K562 (cell line): ENCODE measurements at regions not wholly inside any gene's neighbourhood (a gene's known extent, or its start where the extent isn't known, plus 50 kb on each side); places are given as distances from the start of the nearest gene placed in this dataset.

Experiments
- ATAC-seq: fragments of 200-7000 bp; cut with Tn5 transposase; 3 replicates; pipeline ENCODE4 v1.9.1; 2020; ENCODE audit warnings: moderate library complexity
- BruUV-seq: library from RNA; stranded (reverse); fragments of 400-500 nt; replicated peaks from 2 replicates; lab custom pipeline; 2021; lab: Mats Ljungman, UMichigan
- CTCF ChIA-PET: fragments of 300-600 bp; formaldehyde crosslinking; extraction: SDS; loops from one replicate; lab custom pipeline; 2021; ENCODE audit warnings: low intra/inter-chr PET ratio; lab: Yijun Ruan, JAX
- POLR2A ChIA-PET: fragments of 300-600, 350-650 bp; sonication (Branson Sonifier 250); formaldehyde crosslinking; extraction: SDS; loops from one replicate; lab custom pipeline; 2021; ENCODE audit warnings: antibody characterized with exemption, inconsistent platforms; lab: Yijun Ruan, JAX
- DNase-seq, 4 experiments: peaks; one replicate each; pipeline versions ENCODE4 v3.0.0 to v3.0.0-alpha.2; 2011 to 2018; ENCODE audit warnings: low spot score in 3 of 4, mixed read lengths in 3 of 4; ENCODE audit errors: extremely low read depth in 1 of 4
- FAIRE-seq: peaks from 2 replicates; lab custom pipeline; 2011; peaks lifted over from hg19 to GRCh38; lab: Jason Lieb, UNC
- H2AFZ ChIP-seq: 2 replicates; pipeline ENCODE4 v1.6.0; 2011; ENCODE audit warnings: low read depth, low read length, control low read depth, inconsistent platforms
- H3K27ac ChIP-seq: fragments of 200-600 bp; 3 replicates; pipeline ENCODE4 v1.8.0; 2011; ENCODE audit warnings: low read depth, mild to moderate bottlenecking, control low read depth, inconsistent platforms, low read length, moderate library complexity, mixed read lengths; ENCODE audit errors: extremely low read depth
- H3K27me3 ChIP-seq, 2 experiments: fragments of 300-600 bp in 1 of 2; 2 replicates in 1 of 2; 3 replicates in 1 of 2; pipeline versions ENCODE4 v1.6.0 to v1.8.0; 2011; ENCODE audit warnings: inconsistent platforms in 2 of 2, low read length in 2 of 2, mild to moderate bottlenecking in 1 of 2, mixed read lengths in 1 of 2, moderate library complexity in 1 of 2; ENCODE audit not compliant: control insufficient read depth in 2 of 2, insufficient read depth in 2 of 2
- H3K36me3 ChIP-seq: fragments of 300-600 bp; 3 replicates; pipeline ENCODE4 v1.8.0; 2011; ENCODE audit warnings: mild to moderate bottlenecking, low read length, inconsistent platforms; ENCODE audit not compliant: control insufficient read depth, insufficient read depth
- H3K4me1 ChIP-seq, 2 experiments: fragments of 200-600 bp in 1 of 2; replicated peaks in 1 of 2; 2 replicates in 1 of 2; 3 replicates in 1 of 2; pipeline versions ENCODE4 v1.5.1 to v1.8.0; 2011; ENCODE audit warnings: inconsistent platforms in 2 of 2, low read length in 2 of 2, mild to moderate bottlenecking in 1 of 2, mixed read lengths in 1 of 2, moderate library complexity in 1 of 2; ENCODE audit not compliant: control insufficient read depth in 2 of 2, insufficient read depth in 2 of 2
- H3K4me2 ChIP-seq: 2 replicates; pipeline ENCODE4 v1.6.1; 2011; ENCODE audit warnings: low read length, control low read depth, inconsistent platforms, mixed read lengths; ENCODE audit not compliant: insufficient read depth
- H3K4me3 ChIP-seq: fragments of 200-600 bp; sonication (generic), shearing (Covaris generic); 2 replicates; pipeline ENCODE4 v1.5.1; 2016; ENCODE audit warnings: control low read depth, inconsistent platforms
- H3K79me2 ChIP-seq: fragments of 200-600 bp; 3 replicates; pipeline ENCODE4 v1.8.0; 2011; ENCODE audit warnings: low read length, inconsistent platforms; ENCODE audit not compliant: control insufficient read depth, insufficient read depth
- H3K9ac ChIP-seq, 2 experiments: 2 replicates each; pipeline versions ENCODE4 v1.6.0 to v1.6.1; 2011; ENCODE audit warnings: low read depth in 2 of 2, low read length in 2 of 2, control low read depth in 1 of 2, inconsistent platforms in 1 of 2, mild to moderate bottlenecking in 1 of 2, mixed read lengths in 1 of 2; ENCODE audit not compliant: insufficient read depth in 1 of 2
- H3K9me1 ChIP-seq: one replicate; pipeline ENCODE4 v1.6.0; 2011; ENCODE audit warnings: inconsistent platforms, mild to moderate bottlenecking, low read length, moderate library complexity; ENCODE audit not compliant: control insufficient read depth, insufficient read depth
- H3K9me3 ChIP-seq: replicated peaks from 2 replicates; pipeline ENCODE4 v1.5.1; 2011; ENCODE audit warnings: low read depth, low read length, inconsistent platforms; ENCODE audit not compliant: control insufficient read depth, insufficient read depth
- H4K20me1 ChIP-seq: replicated peaks from 2 replicates; pipeline ENCODE4 v1.6.1; 2011; ENCODE audit warnings: low read length, inconsistent platforms, mixed read lengths; ENCODE audit not compliant: control insufficient read depth, insufficient read depth
- HINFP ChIP-seq: fragments of 450-650 bp; conservative IDR thresholded peaks from 2 replicates; pipeline ENCODE4 v1.6.1; 2016; ENCODE audit warnings: missing genetic modification characterization, low read depth, mild to moderate bottlenecking, control low read depth, missing compliant biosample characterization
- HMBOX1 ChIP-seq: sonication (generic); IDR thresholded peaks from 2 replicates; pipeline ENCODE4 v1.6.1; 2016
- TARDBP ChIP-seq: fragments of 450-650 bp; IDR thresholded peaks from 2 replicates; pipeline ENCODE4 v1.6.1; 2016
- TOE1 ChIP-seq, 2 experiments: fragments of 450-650 bp in 1 of 2; sonication (generic) in 1 of 2; formaldehyde crosslinking in 1 of 2; IDR thresholded peaks; 2 replicates each; pipeline versions ENCODE4 v1.7.1 to v1.8.0; 2016 to 2022; ENCODE audit warnings: borderline replicate concordance in 2 of 2, mild to moderate bottlenecking in 2 of 2, antibody characterized with exemption in 1 of 2, inconsistent platforms in 1 of 2, low read depth in 1 of 2, missing genetic modification reagents in 1 of 2, moderate library complexity in 1 of 2
- WGBS: fragments of 100-300 bp; shearing (Covaris generic); methylation state at CpG from one replicate; pipeline ENCODE4 v1.1.6; 2016; ENCODE audit warnings: low coverage, mixed read lengths; ENCODE audit not compliant: insufficient coverage; ENCODE audit errors: missing lambda C conversion rate; 5-methylcytosine and 5-hydroxymethylcytosine counted together
- in situ Hi-C: fragments of 300-500 bp; cut with MboI; formaldehyde crosslinking; loops from 4 replicates; pipeline ENCODE4 v1.15.0; 2018; ENCODE audit warnings: inconsistent platforms, mixed read lengths
- intact Hi-C: fragments of 100-400 bp; cut with micrococcal nuclease; formaldehyde crosslinking; loops from 2 replicates; pipeline ENCODE4 v1.14.2; 2022
- TF ChIP-seq, protein P1 (sequence below), 2 experiments: fragments of 450-650 bp in 1 of 2; sonication (generic) in 1 of 2; formaldehyde crosslinking in 1 of 2; IDR thresholded peaks; 2 replicates each; pipeline versions ENCODE4 v1.7.1 to v1.9.0; 2016 to 2022; ENCODE audit warnings: inconsistent platforms in 1 of 2, mild to moderate bottlenecking in 1 of 2, missing genetic modification reagents in 1 of 2

GRCh38 chr6:91683240-91683639, 1096.4 kb upstream of the MAP3K7 start:
- BruUV-seq, result no TSS peak
- H3K9ac ChIP-seq, result no peak overlapping the region
- H3K36me3 ChIP-seq, result no peaks in the 10 kb centered on the region
- no peak overlapping the region for H3K27ac ChIP-seq
- in situ Hi-C loops (no loop called here), intact Hi-C loops (no loop called here)
- H3K9me3 ChIP-seq, result no peaks in the 10 kb centered on the region; the same call in 1 of the 2 replicates
- no peak overlapping the region for H3K4me3 ChIP-seq
- no peak overlapping the region for H2AFZ ChIP-seq
- no peak for ATAC-seq
- no peak for FAIRE-seq
- H3K4me2 ChIP-seq, result no peak overlapping the region
- ChIA-PET CTCF (no interaction called here), POLR2A (no interaction called here)
- no peaks in the 10 kb centered on the region for H3K4me1 ChIP-seq
- H4K20me1 ChIP-seq, result no peaks in the 10 kb centered on the region
- H3K27me3 ChIP-seq, result no peaks in the 10 kb centered on the region
- no peak for DNase-seq
- WGBS, result 4% methylated on average over 4 of the region's 4 CpGs
- no peaks in the 10 kb centered on the region for H3K79me2 ChIP-seq
- H3K9me1 ChIP-seq, result no peaks in the 10 kb centered on the region
- TF ChIP-seq, protein P1, sequence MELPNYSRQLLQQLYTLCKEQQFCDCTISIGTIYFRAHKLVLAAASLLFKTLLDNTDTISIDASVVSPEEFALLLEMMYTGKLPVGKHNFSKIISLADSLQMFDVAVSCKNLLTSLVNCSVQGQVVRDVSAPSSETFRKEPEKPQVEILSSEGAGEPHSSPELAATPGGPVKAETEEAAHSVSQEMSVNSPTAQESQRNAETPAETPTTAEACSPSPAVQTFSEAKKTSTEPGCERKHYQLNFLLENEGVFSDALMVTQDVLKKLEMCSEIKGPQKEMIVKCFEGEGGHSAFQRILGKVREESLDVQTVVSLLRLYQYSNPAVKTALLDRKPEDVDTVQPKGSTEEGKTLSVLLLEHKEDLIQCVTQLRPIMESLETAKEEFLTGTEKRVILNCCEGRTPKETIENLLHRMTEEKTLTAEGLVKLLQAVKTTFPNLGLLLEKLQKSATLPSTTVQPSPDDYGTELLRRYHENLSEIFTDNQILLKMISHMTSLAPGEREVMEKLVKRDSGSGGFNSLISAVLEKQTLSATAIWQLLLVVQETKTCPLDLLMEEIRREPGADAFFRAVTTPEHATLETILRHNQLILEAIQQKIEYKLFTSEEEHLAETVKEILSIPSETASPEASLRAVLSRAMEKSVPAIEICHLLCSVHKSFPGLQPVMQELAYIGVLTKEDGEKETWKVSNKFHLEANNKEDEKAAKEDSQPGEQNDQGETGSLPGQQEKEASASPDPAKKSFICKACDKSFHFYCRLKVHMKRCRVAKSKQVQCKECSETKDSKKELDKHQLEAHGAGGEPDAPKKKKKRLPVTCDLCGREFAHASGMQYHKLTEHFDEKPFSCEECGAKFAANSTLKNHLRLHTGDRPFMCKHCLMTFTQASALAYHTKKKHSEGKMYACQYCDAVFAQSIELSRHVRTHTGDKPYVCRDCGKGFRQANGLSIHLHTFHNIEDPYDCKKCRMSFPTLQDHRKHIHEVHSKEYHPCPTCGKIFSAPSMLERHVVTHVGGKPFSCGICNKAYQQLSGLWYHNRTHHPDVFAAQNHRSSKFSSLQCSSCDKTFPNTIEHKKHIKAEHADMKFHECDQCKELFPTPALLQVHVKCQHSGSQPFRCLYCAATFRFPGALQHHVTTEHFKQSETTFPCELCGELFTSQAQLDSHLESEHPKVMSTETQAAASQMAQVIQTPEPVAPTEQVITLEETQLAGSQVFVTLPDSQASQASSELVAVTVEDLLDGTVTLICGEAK (IDR thresholded peaks at IDR 0.05), result no peak
- TF ChIP-seq, protein P1 (CRISPR knock-in tag; IDR thresholded peaks at IDR 0.05), result no peak
- TF ChIP-seq TARDBP (no peak), TOE1 (IDR thresholded peaks at IDR 0.05; ENCODE audit: borderline replicate concordance) (no peak), TOE1 (CRISPR knock-in tag; IDR thresholded peaks at IDR 0.05; ENCODE audit: borderline replicate concordance, low read depth) (no peak), HINFP (no peak), HMBOX1 (no peak)
